ENCODE measurements at regions not wholly inside any gene's neighbourhood (a gene's known extent, or its start where the extent isn't known, plus 50 kb on each side); places are given as distances from the start of the nearest gene placed in this dataset.

- H3K4me1 Mint-ChIP-seq (ENCODE audit: unreplicated experiment) = no peaks in the 10 kb centered on the region
- no peak for DNase-seq (ENCODE audit: extremely low spot score, unreplicated experiment)
- TF ChIP-seq CTCF (IDR thresholded peaks at IDR 0.05) = no peak
- H3K9me3 Mint-ChIP-seq (ENCODE audit: unreplicated experiment) = no peaks in the 10 kb centered on the region
- peaks cover 5% of the 10 kb centered on the region for H3K27me3 Mint-ChIP-seq (ENCODE audit: unreplicated experiment)
- H3K4me3 Mint-ChIP-seq (ENCODE audit: unreplicated experiment) = no peak overlapping the region
- H3K27ac Mint-ChIP-seq (ENCODE audit: unreplicated experiment) = no peak overlapping the region
- H3K36me3 Mint-ChIP-seq (ENCODE audit: unreplicated experiment) = no peaks in the 10 kb centered on the region
These were observed 302.9 kb upstream of the MBL2 start for GRCh38 chr10:53075469-53075868.

- DNase-seq (ENCODE audit: extremely low spot score, unreplicated experiment) = no peak
- no peaks in the 10 kb centered on the region for H3K36me3 Mint-ChIP-seq (ENCODE audit: unreplicated experiment)
- H3K27ac Mint-ChIP-seq (ENCODE audit: unreplicated experiment) = no peak overlapping the region
- H3K27me3 Mint-ChIP-seq (ENCODE audit: unreplicated experiment) = peaks cover 5% of the 10 kb centered on the region
- no peaks in the 10 kb centered on the region for H3K4me1 Mint-ChIP-seq (ENCODE audit: unreplicated experiment)
- H3K9me3 Mint-ChIP-seq (ENCODE audit: unreplicated experiment) = no peaks in the 10 kb centered on the region
- TF ChIP-seq CTCF (IDR thresholded peaks at IDR 0.05) = no peak
- no peak overlapping the region for H3K4me3 Mint-ChIP-seq (ENCODE audit: unreplicated experiment)
These were observed 299.6 kb upstream of the MBL2 start for GRCh38 chr10:53072144-53072543.

GRCh38 chr10:53071505-53072125 lies 299.0 kb upstream of the MBL2 start:
- Mint-ChIP-seq H3K27me3 (ENCODE audit: unreplicated experiment) (peaks cover 5% of the 10 kb centered on the region), H3K27ac (ENCODE audit: unreplicated experiment) (no peak overlapping the region), H3K36me3 (ENCODE audit: unreplicated experiment) (no peaks in the 10 kb centered on the region), H3K9me3 (ENCODE audit: unreplicated experiment) (no peaks in the 10 kb centered on the region), H3K4me3 (ENCODE audit: unreplicated experiment) (no peak overlapping the region), H3K4me1 (ENCODE audit: unreplicated experiment) (no peaks in the 10 kb centered on the region)
- no peak for DNase-seq (ENCODE audit: extremely low spot score, unreplicated experiment)
- TF ChIP-seq CTCF (IDR thresholded peaks at IDR 0.05) = no peak

- Mint-ChIP-seq H3K36me3 (ENCODE audit: unreplicated experiment) (no peaks in the 10 kb centered on the region), H3K27ac (ENCODE audit: unreplicated experiment) (no peak overlapping the region), H3K27me3 (ENCODE audit: unreplicated experiment) (peaks cover 5% of the 10 kb centered on the region), H3K4me1 (ENCODE audit: unreplicated experiment) (peaks cover 2% of the 10 kb centered on the region), H3K4me3 (ENCODE audit: unreplicated experiment) (no peak overlapping the region), H3K9me3 (ENCODE audit: unreplicated experiment) (no peaks in the 10 kb centered on the region)
- DNase-seq (ENCODE audit: extremely low spot score, unreplicated experiment) = no peak
- no peak for TF ChIP-seq CTCF (IDR thresholded peaks at IDR 0.05)
These were observed 296.4 kb upstream of the MBL2 start for GRCh38 chr10:53069013-53069412.

- no peak for DNase-seq (ENCODE audit: extremely low spot score, unreplicated experiment)
- Mint-ChIP-seq H3K27me3 (ENCODE audit: unreplicated experiment) (peaks cover 2% of the 10 kb centered on the region), H3K4me3 (ENCODE audit: unreplicated experiment) (no peak overlapping the region), H3K36me3 (ENCODE audit: unreplicated experiment) (no peaks in the 10 kb centered on the region), H3K9me3 (ENCODE audit: unreplicated experiment) (peaks cover 4% of the 10 kb centered on the region), H3K27ac (ENCODE audit: unreplicated experiment) (no peak overlapping the region), H3K4me1 (ENCODE audit: unreplicated experiment) (peaks cover 2% of the 10 kb centered on the region)
- TF ChIP-seq CTCF (IDR thresholded peaks at IDR 0.05) = no peak
These were observed 292.0 kb upstream of the MBL2 start for GRCh38 chr10:53064614-53065013.
